Spleen (tissue), 11 donors: ENCODE measurements at regions not wholly inside any gene's neighbourhood (a gene's known extent, or its start where the extent isn't known, plus 50 kb on each side); places are given as distances from the start of the nearest gene placed in this dataset.

Experiments used
- DNase-seq: peaks from one replicate; pipeline ENCODE4 v3.0.0-alpha.2; 2020
- H3K27ac ChIP-seq, 8 donors: fragments of 200-600 bp; sonication (generic) in 7 of 8; 1 replicate in 4 of 8; 2 replicates in 4 of 8; pipeline versions ENCODE4 v1.5.0 to v1.8.0; 2016 to 2021; ENCODE audit warnings: inconsistent platforms in 4 of 8, mild to moderate bottlenecking in 4 of 8, moderate library complexity in 1 of 8
- H3K27me3 ChIP-seq, 7 donors: fragments of 200-600 bp; sonication (generic) in 6 of 7; replicated peaks in 1 of 7; 1 replicate in 4 of 7; 2 replicates in 3 of 7; pipeline versions ENCODE4 v1.5.0 to v1.8.0; 2016 to 2021; ENCODE audit warnings: inconsistent platforms in 3 of 7, mild to moderate bottlenecking in 1 of 7
- H3K36me3 ChIP-seq, 6 donors: fragments of 200-600 bp; sonication (generic) in 5 of 6; 1 replicate in 4 of 6; 2 replicates in 2 of 6; pipeline versions ENCODE4 v1.5.0 to v1.8.0; 2016 to 2021; ENCODE audit warnings: inconsistent platforms in 2 of 6
- H3K4me1 ChIP-seq, 6 donors: fragments of 200-600 bp; sonication (generic) in 5 of 6; 1 replicate in 3 of 6; 2 replicates in 3 of 6; pipeline versions ENCODE4 v1.5.0 to v1.8.0; 2016 to 2021; ENCODE audit warnings: inconsistent platforms in 3 of 6
- H3K4me3 ChIP-seq, 8 donors: fragments of 200-600 bp; sonication (generic) in 7 of 8; 1 replicate in 4 of 8; 2 replicates in 4 of 8; pipeline versions ENCODE4 v1.5.0 to v1.8.0; 2016 to 2021; ENCODE audit warnings: inconsistent platforms in 4 of 8, mild to moderate bottlenecking in 4 of 8, moderate library complexity in 2 of 8
- H3K9me3 ChIP-seq, 8 donors: fragments of 200-600 bp; sonication (generic) in 7 of 8; 1 replicate in 4 of 8; 2 replicates in 4 of 8; pipeline versions ENCODE4 v1.5.0 to v1.8.0; 2016 to 2021; ENCODE audit warnings: inconsistent platforms in 4 of 8
- CTCF ChIP-seq, 11 experiments: fragments of 200-600 bp in 7 of 11; fragments of 450-650 bp in 4 of 11; sonication (generic) in 4 of 11; IDR thresholded peaks in 8 of 11; conservative IDR thresholded peaks in 3 of 11; 1 replicate in 7 of 11; 2 replicates in 4 of 11; pipeline versions ENCODE4 v1.4.0 to v1.8.0; 2016 to 2021; ENCODE audit warnings: antibody characterized with exemption in 11 of 11, inconsistent platforms in 4 of 11, mild to moderate bottlenecking in 1 of 11
- POLR2A ChIP-seq, 3 donors: fragments of 450-650 bp; IDR thresholded peaks; one replicate each; pipeline ENCODE4 v1.5.1; 2017; ENCODE audit warnings: antibody characterized with exemption in 3 of 3, mild to moderate bottlenecking in 1 of 3
- POLR2AphosphoS5 ChIP-seq, 3 donors: sonication (generic); formaldehyde crosslinking; IDR thresholded peaks; one replicate each; pipeline ENCODE4 v1.5.1; 2017; ENCODE audit warnings: antibody characterized with exemption in 3 of 3
- WGBS, 5 donors: extraction: QIAGEN DNeasy Blood & Tissue Kit in 3 of 5; methylation state at CpG; one replicate each; pipeline versions ENCODE4 v1.1.5 to v1.1.7; 2013 to 2018; 5-methylcytosine and 5-hydroxymethylcytosine counted together
- intact Hi-C: fragments of 100-400 bp; cut with DNase I; formaldehyde crosslinking; loops from one replicate; pipeline ENCODE4 v1.15.0; 2023; ENCODE audit warnings: low total_unique reads
- donor health status: healthy with polysubstance abuse.
- donor health status: DM: no; HTN: no; CAD: no; lungs with moderate emphysema.
- donor health status: DM: no; HTN: no; CAD: no.
- donor health status: Bipolar disorder and iron deficiency.
- donor health status: healthy.
- donor health status: DM: no; HTN: no; CAD: no.
- donor health status: DM: yes; HTN: yes; CAD: no.

GRCh38 chr1:4517186-4517954, 137.0 kb upstream of the AJAP1 start:
- Histone ChIP-seq H3K36me3 (no peaks in the 10 kb centered on the region), H3K9me3 (no peaks in the 10 kb centered on the region), H3K27me3 (peaks cover 0 to 30% (median 0%) of the 10 kb centered on the region in 7 donors), H3K4me3 (no peak overlapping the region), H3K4me1 (peaks cover 0 to 10% (median 0%) of the 10 kb centered on the region in 6 donors), H3K27ac (no peak overlapping the region)
- intact Hi-C loops, result no loop called here
- WGBS, 5 donors, result 74 to 85% (median 78%) methylated on average over 18 to 19 of the region's 19 CpGs
- DNase-seq, result no peak
- TF ChIP-seq POLR2A (IDR thresholded peaks at IDR 0.05), result no peak
- TF ChIP-seq POLR2AphosphoS5 (IDR thresholded peaks at IDR 0.05), result no peak
- no peak for TF ChIP-seq CTCF (IDR thresholded peaks at IDR 0.05 in 8 of 11, conservative IDR thresholded peaks at IDR 0.05 in 3 of 11)

GRCh38 chr1:4518621-4519020, 135.8 kb upstream of the AJAP1 start:
- WGBS, 5 donors, result 86 to 95% (median 88%) methylated on average over 7 of the region's 7 CpGs
- peaks cover 0 to 10% (median 0%) of the 10 kb centered on the region in 6 donors for H3K4me1 ChIP-seq
- TF ChIP-seq POLR2AphosphoS5 (IDR thresholded peaks at IDR 0.05) (no peak), CTCF (IDR thresholded peaks at IDR 0.05 in 8 of 11, conservative IDR thresholded peaks at IDR 0.05 in 3 of 11) (no peak), POLR2A (IDR thresholded peaks at IDR 0.05) (no peak)
- H3K9me3 ChIP-seq, result no peaks in the 10 kb centered on the region
- no peak overlapping the region for H3K4me3 ChIP-seq
- peaks cover 0 to 23% (median 0%) of the 10 kb centered on the region in 7 donors for H3K27me3 ChIP-seq
- intact Hi-C loops, result no loop called here
- H3K36me3 ChIP-seq, result no peaks in the 10 kb centered on the region
- H3K27ac ChIP-seq, result no peak overlapping the region
- no peak for DNase-seq

GRCh38 chr1:4519954-4520353, 134.5 kb upstream of the AJAP1 start:
- no peaks in the 10 kb centered on the region for H3K9me3 ChIP-seq
- intact Hi-C loops, result no loop called here
- H3K27me3 ChIP-seq, result peaks cover 0 to 35% (median 0%) of the 10 kb centered on the region in 7 donors
- 83 to 93% (median 86%) methylated on average over 6 of the region's 6 CpGs for WGBS, 5 donors
- no peak overlapping the region for H3K4me3 ChIP-seq
- no peak for DNase-seq
- TF ChIP-seq CTCF (IDR thresholded peaks at IDR 0.05 in 8 of 11, conservative IDR thresholded peaks at IDR 0.05 in 3 of 11), result no peak
- TF ChIP-seq POLR2A (IDR thresholded peaks at IDR 0.05), result no peak
- no peak for TF ChIP-seq POLR2AphosphoS5 (IDR thresholded peaks at IDR 0.05)
- H3K4me1 ChIP-seq, result peaks cover 0 to 10% (median 0%) of the 10 kb centered on the region in 6 donors
- H3K36me3 ChIP-seq, result no peaks in the 10 kb centered on the region
- H3K27ac ChIP-seq, result no peak overlapping the region

- no peaks in the 10 kb centered on the region for H3K9me3 ChIP-seq
- intact Hi-C loops, result no loop called here
- peaks cover 0 to 52% (median 0%) of the 10 kb centered on the region in 7 donors for H3K27me3 ChIP-seq
- TF ChIP-seq CTCF (IDR thresholded peaks at IDR 0.05 in 8 of 11, conservative IDR thresholded peaks at IDR 0.05 in 3 of 11) (no peak), POLR2AphosphoS5 (IDR thresholded peaks at IDR 0.05) (no peak), POLR2A (IDR thresholded peaks at IDR 0.05) (no peak)
- DNase-seq, result no peak
- H3K4me1 ChIP-seq, result no peaks in the 10 kb centered on the region
- no peak overlapping the region for H3K27ac ChIP-seq
- H3K36me3 ChIP-seq, result no peaks in the 10 kb centered on the region
- WGBS, 5 donors, result 80 to 92% (median 85%) methylated on average over 4 of the region's 4 CpGs
- no peak overlapping the region for H3K4me3 ChIP-seq
These were observed 130.9 kb upstream of the AJAP1 start for GRCh38 chr1:4523551-4523950.
